ENCODE measurements at regions not wholly inside any gene's neighbourhood (a gene's known extent, or its start where the extent isn't known, plus 50 kb on each side); places are given as distances from the start of the nearest gene placed in this dataset.
"Not testable (repeated sequence)": the region's sequence is repeated elsewhere in the genome, so short reads cannot be mapped to it uniquely, and the experiment has no call there.

DNA sequence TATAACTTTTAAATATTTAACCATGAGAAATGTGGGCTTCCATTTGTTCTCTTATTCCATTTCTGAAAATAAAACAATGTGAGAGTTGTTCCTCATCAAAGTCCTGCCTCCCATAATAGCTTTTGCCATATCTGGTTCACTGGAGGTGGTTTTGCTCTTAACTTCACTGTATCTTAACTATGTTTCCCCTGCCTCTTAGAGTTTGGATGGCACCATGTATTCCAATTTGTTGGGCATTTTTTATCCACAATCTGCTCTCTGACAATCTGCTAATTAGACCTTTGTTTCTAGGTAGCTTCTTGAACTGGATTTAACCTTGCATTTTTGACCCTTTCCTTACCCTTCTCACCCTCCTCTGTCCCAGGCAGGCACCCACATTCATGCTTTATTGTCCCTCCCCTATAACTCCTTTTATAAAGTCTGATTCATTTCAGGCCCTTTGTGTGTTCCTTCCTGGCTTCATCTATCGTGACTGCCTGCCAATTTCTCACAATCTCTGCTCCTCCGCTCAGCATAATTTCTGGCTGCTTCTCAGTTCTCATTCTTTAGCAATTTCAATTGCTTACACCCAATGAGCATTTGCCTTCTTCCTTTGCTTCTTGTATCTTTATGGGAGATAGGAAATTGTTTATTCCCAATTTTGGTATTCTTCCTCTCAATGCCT is 144.2 kb upstream of the ARHGEF26 start:
- Histone ChIP-seq H3K9me3 (ENCODE audit: control insufficient read depth, low read length) (no peaks in the 10 kb centered on the region), H3K36me3 (ENCODE audit: control insufficient read depth, insufficient read depth, low read length) (no peaks in the 10 kb centered on the region), H3K4me3 (ENCODE audit: insufficient read depth, low read depth, low read length) (no peak overlapping the region), H3K4me1 (ENCODE audit: control insufficient read depth, insufficient read depth, low read length) (no peaks in the 10 kb centered on the region), H3K27me3 (ENCODE audit: control insufficient read depth, insufficient read depth, low read length, poor library complexity, severe bottlenecking) (no peaks in the 10 kb centered on the region), H3K27ac (ENCODE audit: insufficient read depth, low read depth, low read length, poor library complexity, severe bottlenecking) (no peak overlapping the region)
- 91 to 92% methylated on average over 2 of the region's 2 CpGs for WGBS, 2 experiments

DNA sequence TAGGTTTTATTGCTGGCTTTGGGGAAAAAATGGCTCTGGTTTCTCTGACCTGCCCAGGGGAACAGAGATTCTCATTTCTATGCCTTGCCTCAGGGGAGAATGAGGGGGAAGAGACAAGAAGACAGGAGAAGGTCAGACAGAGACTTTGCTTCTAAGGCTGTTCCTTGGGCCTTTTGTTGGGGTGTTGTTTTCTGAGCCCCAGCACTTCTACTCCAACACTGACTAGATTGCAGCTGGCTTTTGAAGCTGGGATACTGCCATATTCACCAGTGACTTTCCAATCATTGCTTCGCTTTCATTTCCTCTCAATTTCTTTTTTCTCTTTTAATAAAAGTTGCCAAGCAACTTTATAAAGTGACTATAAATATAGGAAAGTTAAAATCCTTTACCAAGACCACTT is 143.2 kb upstream of the ARHGEF26 start:
- H3K4me3 ChIP-seq (ENCODE audit: insufficient read depth, low read depth, low read length), result no peak overlapping the region
- no peak overlapping the region for H3K27ac ChIP-seq (ENCODE audit: insufficient read depth, low read depth, low read length, poor library complexity, severe bottlenecking)
- 100% methylated on average over 1 of the region's 1 CpG; no CpG with 5 or more reads in 1 of the 2 experiments for WGBS, 2 experiments
- no peaks in the 10 kb centered on the region for H3K27me3 ChIP-seq (ENCODE audit: control insufficient read depth, insufficient read depth, low read length, poor library complexity, severe bottlenecking)
- no peaks in the 10 kb centered on the region for H3K4me1 ChIP-seq (ENCODE audit: control insufficient read depth, insufficient read depth, low read length)
- no peaks in the 10 kb centered on the region for H3K36me3 ChIP-seq (ENCODE audit: control insufficient read depth, insufficient read depth, low read length)
- no peaks in the 10 kb centered on the region for H3K9me3 ChIP-seq (ENCODE audit: control insufficient read depth, low read length)

DNA sequence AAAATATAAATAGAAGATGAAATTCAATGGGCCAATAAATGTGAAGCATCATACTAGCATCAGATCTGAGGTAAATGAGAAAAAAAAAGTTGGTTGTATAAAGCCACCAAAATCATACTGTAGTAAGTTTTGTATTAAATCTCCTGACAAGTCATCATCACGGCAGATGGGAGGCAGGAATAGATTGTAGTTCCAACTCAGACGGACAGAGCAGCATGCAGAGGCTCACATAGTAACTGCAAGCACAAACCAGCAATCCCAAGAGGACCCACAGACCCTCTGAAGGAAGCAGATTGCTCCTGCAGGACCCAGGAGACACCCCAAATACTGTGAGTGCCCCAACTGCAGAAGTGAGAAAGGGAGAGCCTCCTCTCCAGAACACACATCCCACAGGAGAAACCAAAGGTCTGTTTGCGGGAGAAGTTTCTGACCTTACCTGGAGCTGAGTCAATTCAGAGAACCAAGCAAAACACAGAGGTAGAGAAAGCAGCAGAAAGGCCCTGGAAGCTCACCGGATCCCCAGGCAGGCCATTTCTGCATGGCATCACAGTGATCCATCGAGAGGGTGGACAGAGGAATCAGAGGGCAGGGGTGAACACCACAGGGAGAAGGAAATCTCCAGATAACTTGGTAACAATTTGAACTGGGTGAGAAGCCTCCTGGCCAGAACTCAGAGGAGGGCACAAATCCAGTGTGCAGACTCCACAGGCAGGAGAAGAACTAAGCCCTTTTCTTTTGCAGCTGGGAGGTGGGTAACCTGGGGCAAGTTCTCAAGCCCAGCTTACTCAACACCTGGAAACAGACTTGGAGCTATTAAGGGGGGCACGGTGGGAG is 141.6 kb upstream of the ARHGEF26 start:
- Histone ChIP-seq H3K4me3 (ENCODE audit: insufficient read depth, low read depth, low read length) (no peak overlapping the region), H3K9me3 (ENCODE audit: control insufficient read depth, low read length) (no peaks in the 10 kb centered on the region), H3K27me3 (ENCODE audit: control insufficient read depth, insufficient read depth, low read length, poor library complexity, severe bottlenecking) (no peaks in the 10 kb centered on the region), H3K36me3 (ENCODE audit: control insufficient read depth, insufficient read depth, low read length) (no peaks in the 10 kb centered on the region), H3K4me1 (ENCODE audit: control insufficient read depth, insufficient read depth, low read length) (no peaks in the 10 kb centered on the region), H3K27ac (ENCODE audit: insufficient read depth, low read depth, low read length, poor library complexity, severe bottlenecking) (no peak overlapping the region)
- 93 to 94% methylated on average over 6 of the region's 6 CpGs for WGBS, 2 experiments

DNA sequence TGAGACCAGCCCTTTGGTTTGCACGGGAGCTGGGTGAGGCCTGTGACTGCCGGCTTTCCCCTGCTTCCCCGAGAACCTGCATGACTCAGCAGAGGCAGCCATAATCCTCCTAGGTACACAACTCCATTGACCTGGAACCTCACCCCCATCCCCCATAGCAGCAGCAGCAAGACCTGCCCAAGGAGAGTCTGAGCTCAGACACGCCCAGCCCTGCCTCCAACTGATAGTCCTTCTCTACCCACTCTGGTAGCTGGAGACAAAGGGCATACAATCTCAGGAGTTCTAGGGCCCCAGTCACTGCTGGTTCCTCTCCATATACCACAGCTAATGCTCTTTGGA is 141.0 kb upstream of the ARHGEF26 start:
- H3K4me3 ChIP-seq (ENCODE audit: insufficient read depth, low read depth, low read length), result no peak overlapping the region
- no peaks in the 10 kb centered on the region for H3K27me3 ChIP-seq (ENCODE audit: control insufficient read depth, insufficient read depth, low read length, poor library complexity, severe bottlenecking)
- H3K36me3 ChIP-seq (ENCODE audit: control insufficient read depth, insufficient read depth, low read length), result no peaks in the 10 kb centered on the region
- H3K27ac ChIP-seq (ENCODE audit: insufficient read depth, low read depth, low read length, poor library complexity, severe bottlenecking), result no peak overlapping the region
- no peaks in the 10 kb centered on the region for H3K4me1 ChIP-seq (ENCODE audit: control insufficient read depth, insufficient read depth, low read length)
- no peaks in the 10 kb centered on the region for H3K9me3 ChIP-seq (ENCODE audit: control insufficient read depth, low read length)
- WGBS, 2 experiments, result 84 to 88% methylated on average over 4 of the region's 4 CpGs

DNA sequence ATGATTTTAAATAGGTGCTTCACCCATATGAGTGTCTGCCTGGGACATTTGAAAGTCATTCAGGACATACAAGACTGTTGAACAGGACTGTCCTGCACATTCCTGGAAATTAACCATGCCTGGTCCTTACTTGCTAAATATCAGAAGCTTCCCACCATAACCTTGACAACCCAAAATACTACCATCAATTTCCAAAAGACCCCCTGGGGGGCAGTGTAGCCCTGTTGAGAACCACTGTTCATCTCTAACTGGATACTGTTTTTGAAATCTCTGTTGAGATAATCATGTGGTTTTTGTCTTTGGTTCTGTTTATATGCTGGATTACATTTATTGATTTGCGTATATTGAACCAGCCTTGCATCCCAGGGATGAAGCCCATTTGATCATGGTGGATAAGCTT is 123.8 kb upstream of the ARHGEF26 start:
- WGBS, 2 experiments, result no CpG with 5 or more reads among the region's 1 CpG
- H3K27me3 ChIP-seq (ENCODE audit: control insufficient read depth, insufficient read depth, low read length, poor library complexity, severe bottlenecking); H3K9me3 ChIP-seq (ENCODE audit: control insufficient read depth, low read length): not testable (repeated sequence)

DNA sequence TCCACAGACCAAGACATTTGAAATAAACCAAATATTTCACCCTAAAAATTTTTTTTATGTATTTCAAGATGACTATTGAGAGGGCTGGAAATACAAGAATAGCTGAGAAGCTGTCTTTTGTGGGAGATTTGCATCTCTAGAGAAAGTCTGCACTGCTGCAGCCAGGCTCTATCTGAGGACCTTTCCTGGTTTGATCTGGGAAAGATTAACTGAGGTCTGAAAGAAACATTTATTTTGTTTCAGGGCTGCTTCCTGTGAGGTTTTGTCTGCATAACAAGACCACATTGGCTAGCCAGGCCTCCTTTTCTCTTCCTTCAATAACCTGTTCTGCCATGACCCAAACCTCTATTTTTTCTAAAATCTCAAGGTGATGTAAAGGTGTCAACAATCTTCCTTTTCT is 117.5 kb upstream of the ARHGEF26 start:
- Histone ChIP-seq H3K27me3 (ENCODE audit: control insufficient read depth, insufficient read depth, low read length, poor library complexity, severe bottlenecking) (no peaks in the 10 kb centered on the region), H3K4me3 (ENCODE audit: insufficient read depth, low read depth, low read length) (no peak overlapping the region), H3K27ac (ENCODE audit: insufficient read depth, low read depth, low read length, poor library complexity, severe bottlenecking) (no peak overlapping the region), H3K9me3 (ENCODE audit: control insufficient read depth, low read length) (no peaks in the 10 kb centered on the region), H3K4me1 (ENCODE audit: control insufficient read depth, insufficient read depth, low read length) (no peaks in the 10 kb centered on the region), H3K36me3 (ENCODE audit: control insufficient read depth, insufficient read depth, low read length) (no peaks in the 10 kb centered on the region)

More for the DNA sequence above, 123.8 kb upstream of the ARHGEF26 start:
- H3K36me3 ChIP-seq (ENCODE audit: control insufficient read depth, insufficient read depth, low read length); H3K27ac ChIP-seq (ENCODE audit: insufficient read depth, low read depth, low read length, poor library complexity, severe bottlenecking); H3K4me1 ChIP-seq (ENCODE audit: control insufficient read depth, insufficient read depth, low read length); H3K4me3 ChIP-seq (ENCODE audit: insufficient read depth, low read depth, low read length): not testable (repeated sequence)

DNA sequence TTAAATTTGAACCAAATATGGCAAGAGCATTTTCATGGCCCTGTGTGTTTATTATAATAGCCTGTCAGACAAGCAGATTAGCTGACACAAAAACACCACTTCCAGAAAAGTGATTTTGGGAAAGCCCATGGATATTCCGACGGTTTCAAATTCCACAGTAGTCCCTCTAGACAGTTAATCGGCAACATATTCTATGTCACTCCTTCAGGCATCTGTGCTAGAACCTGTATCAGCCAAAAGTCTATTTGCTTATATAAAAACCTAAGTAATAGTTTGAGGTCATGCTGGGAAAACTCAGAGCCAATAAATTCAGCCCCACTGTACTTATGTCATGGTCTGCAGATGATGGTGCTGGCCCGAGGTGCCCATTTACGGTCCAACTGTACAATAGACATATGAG is 110.2 kb upstream of the ARHGEF26 start:
- H3K27me3 ChIP-seq (ENCODE audit: control insufficient read depth, insufficient read depth, low read length, poor library complexity, severe bottlenecking), result no peaks in the 10 kb centered on the region

DNA sequence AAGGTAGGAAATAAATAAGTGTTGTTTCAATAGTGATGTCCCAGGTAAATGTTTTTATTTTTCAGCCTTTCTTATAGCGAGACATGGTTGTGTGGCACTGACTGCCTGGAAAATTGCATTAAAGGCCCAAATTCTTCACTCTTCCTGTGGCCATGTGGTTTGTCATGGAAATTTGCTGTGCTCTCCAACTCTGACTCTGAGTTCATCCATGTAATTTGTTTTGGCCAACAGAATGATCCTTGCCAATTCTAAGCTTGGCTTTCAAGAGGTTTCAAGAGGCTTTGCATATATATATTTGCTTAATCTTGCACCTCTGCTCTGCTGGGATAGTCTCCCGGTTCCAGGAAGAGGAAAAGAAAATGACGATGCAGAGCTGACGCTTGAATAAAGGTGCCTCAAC is 107.5 kb upstream of the ARHGEF26 start:
- H3K36me3 ChIP-seq (ENCODE audit: control insufficient read depth, insufficient read depth, low read length), result no peaks in the 10 kb centered on the region
- no peak overlapping the region for H3K27ac ChIP-seq (ENCODE audit: insufficient read depth, low read depth, low read length, poor library complexity, severe bottlenecking)
- 82 to 84% methylated on average over 4 of the region's 4 CpGs for WGBS, 2 experiments
- H3K9me3 ChIP-seq (ENCODE audit: control insufficient read depth, low read length), result no peaks in the 10 kb centered on the region
- H3K4me3 ChIP-seq (ENCODE audit: insufficient read depth, low read depth, low read length), result no peak overlapping the region
- no peaks in the 10 kb centered on the region for H3K27me3 ChIP-seq (ENCODE audit: control insufficient read depth, insufficient read depth, low read length, poor library complexity, severe bottlenecking)
- no peaks in the 10 kb centered on the region for H3K4me1 ChIP-seq (ENCODE audit: control insufficient read depth, insufficient read depth, low read length)

More for the DNA sequence above, 110.2 kb upstream of the ARHGEF26 start:
- no peaks in the 10 kb centered on the region for H3K36me3 ChIP-seq (ENCODE audit: control insufficient read depth, insufficient read depth, low read length)
- H3K9me3 ChIP-seq (ENCODE audit: control insufficient read depth, low read length), result no peaks in the 10 kb centered on the region
- 93 to 95% methylated on average over 5 of the region's 5 CpGs for WGBS, 2 experiments
- H3K27ac ChIP-seq (ENCODE audit: insufficient read depth, low read depth, low read length, poor library complexity, severe bottlenecking), result no peak overlapping the region
- H3K4me1 ChIP-seq (ENCODE audit: control insufficient read depth, insufficient read depth, low read length), result no peaks in the 10 kb centered on the region
- no peak overlapping the region for H3K4me3 ChIP-seq (ENCODE audit: insufficient read depth, low read depth, low read length)

DNA sequence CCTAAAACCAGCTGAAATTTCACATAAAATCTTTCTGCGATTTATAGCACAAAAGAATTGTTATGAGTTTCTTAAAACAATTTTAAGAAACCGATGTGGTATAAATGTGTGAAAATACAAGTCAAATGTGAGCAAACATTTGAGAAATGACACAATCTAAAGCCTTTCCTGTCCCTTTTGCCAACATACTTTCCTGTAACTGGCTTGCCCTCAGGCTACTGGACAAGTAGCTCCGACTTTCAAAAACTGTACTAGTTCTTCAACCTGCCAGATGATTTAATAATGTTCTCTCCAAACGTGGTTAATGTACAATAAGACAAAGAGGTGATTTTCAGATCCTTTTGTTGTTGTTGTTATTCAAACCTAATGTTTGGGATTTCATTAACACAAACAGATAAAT is 105.9 kb upstream of the ARHGEF26 start:
- Histone ChIP-seq H3K27me3 (ENCODE audit: control insufficient read depth, insufficient read depth, low read length, poor library complexity, severe bottlenecking) (no peaks in the 10 kb centered on the region), H3K4me3 (ENCODE audit: insufficient read depth, low read depth, low read length) (no peak overlapping the region), H3K4me1 (ENCODE audit: control insufficient read depth, insufficient read depth, low read length) (no peaks in the 10 kb centered on the region), H3K36me3 (ENCODE audit: control insufficient read depth, insufficient read depth, low read length) (no peaks in the 10 kb centered on the region), H3K9me3 (ENCODE audit: control insufficient read depth, low read length) (no peaks in the 10 kb centered on the region), H3K27ac (ENCODE audit: insufficient read depth, low read depth, low read length, poor library complexity, severe bottlenecking) (no peak overlapping the region)
- 84 to 87% methylated on average over 1 to 3 of the region's 4 CpGs for WGBS, 2 experiments

DNA sequence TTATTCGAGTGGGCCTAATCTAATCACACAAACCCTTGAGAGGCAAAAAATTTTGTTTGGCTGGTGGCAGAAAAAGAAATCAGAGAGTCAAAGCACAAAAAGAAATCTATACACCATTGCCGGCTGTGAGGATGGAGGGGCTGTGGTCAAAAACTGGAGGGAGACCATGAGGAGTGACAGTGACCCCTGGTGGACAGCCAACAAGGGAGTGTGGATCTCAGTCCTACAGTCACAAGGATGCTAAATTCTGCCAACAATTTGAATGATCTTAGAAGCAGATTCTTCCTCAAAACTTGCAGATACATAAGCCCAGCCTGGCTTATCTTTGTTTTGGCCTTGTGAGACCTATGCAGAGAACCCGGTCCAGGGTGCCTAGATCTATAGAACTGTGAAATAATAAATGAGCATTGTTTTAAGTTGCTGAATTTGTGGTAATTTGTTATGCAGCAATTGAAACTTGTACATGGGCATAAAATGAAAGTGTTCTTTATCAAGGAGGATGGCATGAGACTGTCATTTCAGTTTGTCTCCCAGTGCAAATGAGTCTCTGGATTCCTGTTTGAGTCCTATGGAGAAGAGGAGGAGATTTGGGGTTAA is 103.0 kb upstream of the ARHGEF26 start:
- WGBS, 2 experiments, result 48 to 52% methylated on average over 3 of the region's 3 CpGs

More for the DNA sequence above, 103.0 kb upstream of the ARHGEF26 start:
- H3K4me1 ChIP-seq (ENCODE audit: control insufficient read depth, insufficient read depth, low read length), result no peaks in the 10 kb centered on the region
- no peak overlapping the region for H3K4me3 ChIP-seq (ENCODE audit: insufficient read depth, low read depth, low read length)
- H3K27ac ChIP-seq (ENCODE audit: insufficient read depth, low read depth, low read length, poor library complexity, severe bottlenecking), result no peak overlapping the region
- H3K36me3 ChIP-seq (ENCODE audit: control insufficient read depth, insufficient read depth, low read length), result no peaks in the 10 kb centered on the region
- H3K9me3 ChIP-seq (ENCODE audit: control insufficient read depth, low read length), result no peaks in the 10 kb centered on the region
- H3K27me3 ChIP-seq (ENCODE audit: control insufficient read depth, insufficient read depth, low read length, poor library complexity, severe bottlenecking), result no peaks in the 10 kb centered on the region
